ENCODE measurements at regions not wholly inside any gene's neighbourhood (a gene's known extent, or its start where the extent isn't known, plus 50 kb on each side); places are given as distances from the start of the nearest gene placed in this dataset.

- Mint-ChIP-seq H3K4me1 (ENCODE audit: low read depth) (no peaks in the 10 kb centered on the region), H3K27ac (no peak overlapping the region), H3K27me3 (no peaks in the 10 kb centered on the region), H3K4me3 (no peak overlapping the region), H3K36me3 (ENCODE audit: low read depth) (no peaks in the 10 kb centered on the region), H3K9me3 (no peaks in the 10 kb centered on the region)
- ATAC-seq (ENCODE audit: poor library complexity) = no peak
- Histone ChIP-seq H3K4me3 (ENCODE audit: low read length) (no peak overlapping the region), H3K4me1 (ENCODE audit: insufficient read depth, low read length) (no peaks in the 10 kb centered on the region), H3K27ac (ENCODE audit: low read depth in 1 of 2, low read length in 2 of 2) (no peak overlapping the region), H3K36me3 (ENCODE audit: insufficient read depth, low read length) (no peaks in the 10 kb centered on the region), H3K9me3 (ENCODE audit: control insufficient read depth in 1 of 2, insufficient read depth in 1 of 2, low read length in 2 of 2) (no peaks in the 10 kb centered on the region), H3K27me3 (ENCODE audit: control insufficient read depth in 1 of 2, insufficient read depth in 2 of 2, low read length in 2 of 2) (no peaks in the 10 kb centered on the region)
- CTCF ChIA-PET = interaction anchor here (0.7 to 1.3 kb wide), 2 partner anchors 11 to 22 kb away, joined by 3 read pairs; no protein-coding TSS in a partner anchor
- TF ChIP-seq CTCF (IDR thresholded peaks at IDR 0.05) = no peak
- intact Hi-C loops (cut with DNase I, micrococcal nuclease) = no loop called here
- POLR2A ChIA-PET = no interaction called here
- DNase-seq = no peak
Observed at GRCh38 chr2:144995482-144995881, 475.6 kb upstream of the ZEB2 start.

- DNase-seq (no peak), ATAC-seq (ENCODE audit: poor library complexity) (no peak)
- Histone ChIP-seq H3K4me1 (ENCODE audit: insufficient read depth, low read length) (no peaks in the 10 kb centered on the region), H3K36me3 (ENCODE audit: insufficient read depth, low read length) (no peaks in the 10 kb centered on the region), H3K27me3 (ENCODE audit: control insufficient read depth in 1 of 2, insufficient read depth in 2 of 2, low read length in 2 of 2) (no peaks in the 10 kb centered on the region), H3K9me3 (ENCODE audit: control insufficient read depth in 1 of 2, insufficient read depth in 1 of 2, low read length in 2 of 2) (no peaks in the 10 kb centered on the region), H3K27ac (ENCODE audit: low read depth in 1 of 2, low read length in 2 of 2) (no peak overlapping the region), H3K4me3 (ENCODE audit: low read length) (no peak overlapping the region)
- no peak overlapping the region for H3K27ac Mint-ChIP-seq
- no peak for TF ChIP-seq CTCF (IDR thresholded peaks at IDR 0.05)
- no peaks in the 10 kb centered on the region for H3K4me1 Mint-ChIP-seq (ENCODE audit: low read depth)
- intact Hi-C loops (cut with DNase I, micrococcal nuclease) = no loop called here
- no peak overlapping the region for H3K4me3 Mint-ChIP-seq
- CTCF ChIA-PET = no interaction called here
- POLR2A ChIA-PET = no interaction called here
- no peaks in the 10 kb centered on the region for H3K9me3 Mint-ChIP-seq
- no peaks in the 10 kb centered on the region for H3K36me3 Mint-ChIP-seq (ENCODE audit: low read depth)
- H3K27me3 Mint-ChIP-seq = no peaks in the 10 kb centered on the region
Observed at GRCh38 chr2:144990661-144991060, 470.7 kb upstream of the ZEB2 start.

- H3K27ac Mint-ChIP-seq = no peak overlapping the region
- H3K27me3 Mint-ChIP-seq = no peaks in the 10 kb centered on the region
- no peak overlapping the region for H3K4me3 Mint-ChIP-seq
- no peak for DNase-seq
- CTCF ChIA-PET = no interaction called here
- H3K27ac ChIP-seq (ENCODE audit: low read depth in 1 of 2, low read length in 2 of 2) = no peak overlapping the region
- peaks cover 3% of the 10 kb centered on the region for H3K9me3 Mint-ChIP-seq
- H3K27me3 ChIP-seq (ENCODE audit: control insufficient read depth in 1 of 2, insufficient read depth in 2 of 2, low read length in 2 of 2) = no peaks in the 10 kb centered on the region
- no peaks in the 10 kb centered on the region for H3K9me3 ChIP-seq (ENCODE audit: control insufficient read depth in 1 of 2, insufficient read depth in 1 of 2, low read length in 2 of 2)
- intact Hi-C loops (cut with DNase I, micrococcal nuclease) = no loop called here
- POLR2A ChIA-PET = no interaction called here
- no peaks in the 10 kb centered on the region for H3K36me3 ChIP-seq (ENCODE audit: insufficient read depth, low read length)
- no peak for TF ChIP-seq CTCF (IDR thresholded peaks at IDR 0.05)
- no peaks in the 10 kb centered on the region for H3K4me1 Mint-ChIP-seq (ENCODE audit: low read depth)
- H3K4me3 ChIP-seq (ENCODE audit: low read length) = no peak overlapping the region
- no peak for ATAC-seq (ENCODE audit: poor library complexity)
- no peaks in the 10 kb centered on the region for H3K4me1 ChIP-seq (ENCODE audit: insufficient read depth, low read length)
- H3K36me3 Mint-ChIP-seq (ENCODE audit: low read depth) = no peaks in the 10 kb centered on the region
Observed at GRCh38 chr2:144989579-144990270, 469.8 kb upstream of the ZEB2 start.
